HEK293 (cell line): ENCODE measurements at regions not wholly inside any gene's neighbourhood (a gene's known extent, or its start where the extent isn't known, plus 50 kb on each side); places are given as distances from the start of the nearest gene placed in this dataset.

Experiments
- HOXC10 ChIP-seq: sonication (generic); formaldehyde crosslinking; IDR thresholded peaks from 2 replicates; pipeline ENCODE4 v1.8.1; 2023; ENCODE audit warnings: mild to moderate bottlenecking, missing genetic modification reagents
- ZNF133 ChIP-seq: fragments of 450-650 bp; formaldehyde crosslinking; IDR thresholded peaks from 2 replicates; pipeline ENCODE4 v1.5.1; 2016; ENCODE audit warnings: missing biosample characterization, missing genetic modification characterization
- ZNF677 ChIP-seq: fragments of 450-650 bp; IDR thresholded peaks from 2 replicates; pipeline ENCODE4 v1.5.0; 2018; ENCODE audit warnings: missing biosample characterization, mild to moderate bottlenecking, missing genetic modification characterization, moderate library complexity
- TF ChIP-seq, protein P1 (sequence below): sonication (generic); formaldehyde crosslinking; IDR thresholded peaks from 2 replicates; pipeline ENCODE4 v1.8.1; 2022; ENCODE audit warnings: mild to moderate bottlenecking, moderate library complexity, missing genetic modification reagents
- TF ChIP-seq, protein P2 (sequence below): fragments of 450-650 bp; formaldehyde crosslinking; IDR thresholded peaks from 2 replicates; pipeline ENCODE4 v1.5.1; 2016; ENCODE audit warnings: missing biosample characterization, missing genetic modification characterization
- TF ChIP-seq, protein P3 (sequence below): fragments of 450-650 bp; formaldehyde crosslinking; IDR thresholded peaks from 2 replicates; pipeline ENCODE4 v1.5.1; 2017; ENCODE audit warnings: missing biosample characterization, missing genetic modification characterization

DNA sequence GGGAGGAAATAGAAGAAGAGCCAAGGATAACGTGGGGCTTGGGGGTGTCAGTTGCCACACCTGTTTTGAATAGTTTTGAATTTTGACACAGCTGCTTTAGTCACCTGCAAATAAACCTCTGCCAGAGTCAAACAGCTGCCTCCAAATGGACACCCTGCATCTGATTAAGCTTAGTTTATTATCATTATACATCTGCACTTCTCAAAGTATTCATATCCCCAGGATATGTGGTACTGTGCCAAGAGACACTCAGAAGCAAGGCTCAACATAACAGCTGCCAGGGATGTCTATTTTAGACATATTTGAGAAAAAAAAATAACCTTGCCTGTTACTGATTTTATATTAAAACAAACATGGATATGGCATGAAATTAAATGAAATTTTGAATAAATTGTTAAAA, 122.5 kb upstream of the WDR75 start:
- TF ChIP-seq, protein P1, sequence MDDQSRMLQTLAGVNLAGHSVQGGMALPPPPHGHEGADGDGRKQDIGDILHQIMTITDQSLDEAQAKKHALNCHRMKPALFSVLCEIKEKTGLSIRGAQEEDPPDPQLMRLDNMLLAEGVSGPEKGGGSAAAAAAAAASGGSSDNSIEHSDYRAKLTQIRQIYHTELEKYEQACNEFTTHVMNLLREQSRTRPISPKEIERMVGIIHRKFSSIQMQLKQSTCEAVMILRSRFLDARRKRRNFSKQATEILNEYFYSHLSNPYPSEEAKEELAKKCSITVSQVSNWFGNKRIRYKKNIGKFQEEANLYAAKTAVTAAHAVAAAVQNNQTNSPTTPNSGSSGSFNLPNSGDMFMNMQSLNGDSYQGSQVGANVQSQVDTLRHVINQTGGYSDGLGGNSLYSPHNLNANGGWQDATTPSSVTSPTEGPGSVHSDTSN = no peak
- TF ChIP-seq, protein P2, sequence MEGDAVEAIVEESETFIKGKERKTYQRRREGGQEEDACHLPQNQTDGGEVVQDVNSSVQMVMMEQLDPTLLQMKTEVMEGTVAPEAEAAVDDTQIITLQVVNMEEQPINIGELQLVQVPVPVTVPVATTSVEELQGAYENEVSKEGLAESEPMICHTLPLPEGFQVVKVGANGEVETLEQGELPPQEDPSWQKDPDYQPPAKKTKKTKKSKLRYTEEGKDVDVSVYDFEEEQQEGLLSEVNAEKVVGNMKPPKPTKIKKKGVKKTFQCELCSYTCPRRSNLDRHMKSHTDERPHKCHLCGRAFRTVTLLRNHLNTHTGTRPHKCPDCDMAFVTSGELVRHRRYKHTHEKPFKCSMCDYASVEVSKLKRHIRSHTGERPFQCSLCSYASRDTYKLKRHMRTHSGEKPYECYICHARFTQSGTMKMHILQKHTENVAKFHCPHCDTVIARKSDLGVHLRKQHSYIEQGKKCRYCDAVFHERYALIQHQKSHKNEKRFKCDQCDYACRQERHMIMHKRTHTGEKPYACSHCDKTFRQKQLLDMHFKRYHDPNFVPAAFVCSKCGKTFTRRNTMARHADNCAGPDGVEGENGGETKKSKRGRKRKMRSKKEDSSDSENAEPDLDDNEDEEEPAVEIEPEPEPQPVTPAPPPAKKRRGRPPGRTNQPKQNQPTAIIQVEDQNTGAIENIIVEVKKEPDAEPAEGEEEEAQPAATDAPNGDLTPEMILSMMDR = no peak
- TF ChIP-seq HOXC10 (CRISPR knock-in tag) (no peak), ZNF677 (no peak), ZNF133 (no peak)
- TF ChIP-seq, protein P3, sequence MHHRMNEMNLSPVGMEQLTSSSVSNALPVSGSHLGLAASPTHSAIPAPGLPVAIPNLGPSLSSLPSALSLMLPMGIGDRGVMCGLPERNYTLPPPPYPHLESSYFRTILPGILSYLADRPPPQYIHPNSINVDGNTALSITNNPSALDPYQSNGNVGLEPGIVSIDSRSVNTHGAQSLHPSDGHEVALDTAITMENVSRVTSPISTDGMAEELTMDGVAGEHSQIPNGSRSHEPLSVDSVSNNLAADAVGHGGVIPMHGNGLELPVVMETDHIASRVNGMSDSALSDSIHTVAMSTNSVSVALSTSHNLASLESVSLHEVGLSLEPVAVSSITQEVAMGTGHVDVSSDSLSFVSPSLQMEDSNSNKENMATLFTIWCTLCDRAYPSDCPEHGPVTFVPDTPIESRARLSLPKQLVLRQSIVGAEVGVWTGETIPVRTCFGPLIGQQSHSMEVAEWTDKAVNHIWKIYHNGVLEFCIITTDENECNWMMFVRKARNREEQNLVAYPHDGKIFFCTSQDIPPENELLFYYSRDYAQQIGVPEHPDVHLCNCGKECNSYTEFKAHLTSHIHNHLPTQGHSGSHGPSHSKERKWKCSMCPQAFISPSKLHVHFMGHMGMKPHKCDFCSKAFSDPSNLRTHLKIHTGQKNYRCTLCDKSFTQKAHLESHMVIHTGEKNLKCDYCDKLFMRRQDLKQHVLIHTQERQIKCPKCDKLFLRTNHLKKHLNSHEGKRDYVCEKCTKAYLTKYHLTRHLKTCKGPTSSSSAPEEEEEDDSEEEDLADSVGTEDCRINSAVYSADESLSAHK (tag by site-specific recombination) = no peak
